ENCODE measurements at regions not wholly inside any gene's neighbourhood (a gene's known extent, or its start where the extent isn't known, plus 50 kb on each side); places are given as distances from the start of the nearest gene placed in this dataset.

- no peaks in the 10 kb centered on the region for H3K9me3 Mint-ChIP-seq
- H3K27ac Mint-ChIP-seq = peak overlapping the region; percentile 16
- no peak overlapping the region for H3K4me3 Mint-ChIP-seq
- no peak for TF ChIP-seq CTCF (conservative IDR thresholded peaks at IDR 0.05)
- H3K27me3 Mint-ChIP-seq = no peaks in the 10 kb centered on the region
- DNase-seq (ENCODE audit: extremely low spot score, unreplicated experiment) = no peak
- H3K36me3 Mint-ChIP-seq = no peaks in the 10 kb centered on the region
- H3K4me1 Mint-ChIP-seq (ENCODE audit: unreplicated experiment) = peaks cover 5% of the 10 kb centered on the region
Measured at GRCh38 chr12:58393152-58393551, 451.8 kb downstream of the ATP23 start.

- H3K36me3 Mint-ChIP-seq = no peaks in the 10 kb centered on the region
- no peaks in the 10 kb centered on the region for H3K27me3 Mint-ChIP-seq
- no peak for DNase-seq (ENCODE audit: extremely low spot score, unreplicated experiment)
- H3K9me3 Mint-ChIP-seq = no peaks in the 10 kb centered on the region
- no peak overlapping the region for H3K4me3 Mint-ChIP-seq
- no peak overlapping the region for H3K27ac Mint-ChIP-seq
- no peaks in the 10 kb centered on the region for H3K4me1 Mint-ChIP-seq (ENCODE audit: unreplicated experiment)
- no peak for TF ChIP-seq CTCF (conservative IDR thresholded peaks at IDR 0.05)
Measured at GRCh38 chr12:58395056-58395455, 453.7 kb downstream of the ATP23 start.

- H3K4me3 Mint-ChIP-seq = no peak overlapping the region
- H3K36me3 Mint-ChIP-seq = no peaks in the 10 kb centered on the region
- TF ChIP-seq CTCF (conservative IDR thresholded peaks at IDR 0.05) = no peak
- no peaks in the 10 kb centered on the region for H3K4me1 Mint-ChIP-seq (ENCODE audit: unreplicated experiment)
- H3K9me3 Mint-ChIP-seq = no peaks in the 10 kb centered on the region
- H3K27ac Mint-ChIP-seq = no peak overlapping the region
- DNase-seq (ENCODE audit: extremely low spot score, unreplicated experiment) = no peak
- H3K27me3 Mint-ChIP-seq = no peaks in the 10 kb centered on the region
Measured at GRCh38 chr12:58395470-58395869, 454.1 kb downstream of the ATP23 start.

GRCh38 chr12:58396239-58396638 lies 454.9 kb downstream of the ATP23 start:
- no peaks in the 10 kb centered on the region for H3K9me3 Mint-ChIP-seq

GRCh38 chr12:58405363-58405762 lies 464.0 kb downstream of the ATP23 start:
- no peak for TF ChIP-seq CTCF (conservative IDR thresholded peaks at IDR 0.05)
- H3K27ac Mint-ChIP-seq = no peak overlapping the region

More at GRCh38 chr12:58396239-58396638, 454.9 kb downstream of the ATP23 start:
- no peaks in the 10 kb centered on the region for H3K36me3 Mint-ChIP-seq
- no peaks in the 10 kb centered on the region for H3K27me3 Mint-ChIP-seq
- H3K4me3 Mint-ChIP-seq = no peak overlapping the region
- no peaks in the 10 kb centered on the region for H3K4me1 Mint-ChIP-seq (ENCODE audit: unreplicated experiment)
- H3K27ac Mint-ChIP-seq = no peak overlapping the region
- no peak for DNase-seq (ENCODE audit: extremely low spot score, unreplicated experiment)
- TF ChIP-seq CTCF (conservative IDR thresholded peaks at IDR 0.05) = no peak

GRCh38 chr12:58408516-58408915 lies 467.1 kb downstream of the ATP23 start:
- Mint-ChIP-seq H3K9me3 (peaks cover 3% of the 10 kb centered on the region), H3K27me3 (no peaks in the 10 kb centered on the region), H3K4me1 (ENCODE audit: unreplicated experiment) (peaks cover 14% of the 10 kb centered on the region), H3K36me3 (no peaks in the 10 kb centered on the region), H3K27ac (no peak overlapping the region), H3K4me3 (no peak overlapping the region)
- no peak for DNase-seq (ENCODE audit: extremely low spot score, unreplicated experiment)
- no peak for TF ChIP-seq CTCF (conservative IDR thresholded peaks at IDR 0.05)

More at GRCh38 chr12:58405363-58405762, 464.0 kb downstream of the ATP23 start:
- H3K4me3 Mint-ChIP-seq = no peak overlapping the region
- H3K9me3 Mint-ChIP-seq = peaks cover 3% of the 10 kb centered on the region
- peaks cover 5% of the 10 kb centered on the region for H3K4me1 Mint-ChIP-seq (ENCODE audit: unreplicated experiment)
- no peaks in the 10 kb centered on the region for H3K36me3 Mint-ChIP-seq
- DNase-seq (ENCODE audit: extremely low spot score, unreplicated experiment) = no peak
- H3K27me3 Mint-ChIP-seq = no peaks in the 10 kb centered on the region

Measured in type B pancreatic cell (in vitro differentiated cells).